H1 (cell line): ENCODE measurements at regions not wholly inside any gene's neighbourhood (a gene's known extent, or its start where the extent isn't known, plus 50 kb on each side); places are given as distances from the start of the nearest gene placed in this dataset.

Experiments used
- ASH2L ChIP-seq: fragments of 200-600, 300-600 bp; sonication (generic); IDR thresholded peaks from one replicate; pipeline ENCODE4 v1.7.1; 2017; ENCODE audit warnings: low read length
- CBX8 ChIP-seq: fragments of 300-800, 300-1000 bp; sonication (generic); IDR thresholded peaks from 2 replicates; pipeline ENCODE4 v1.7.1; 2016; ENCODE audit warnings: low read depth, low read length, borderline replicate concordance
- CHD1 ChIP-seq: IDR thresholded peaks from 2 replicates; pipeline ENCODE4 v1.6.1; 2012; ENCODE audit warnings: low read depth, low read length, improper control_type of control experiment
- EP300 ChIP-seq, 2 experiments: IDR thresholded peaks; 1 replicate in 1 of 2; 2 replicates in 1 of 2; pipeline ENCODE4 v1.6.1; 2011 to 2012; ENCODE audit warnings: low read depth in 2 of 2, low read length in 2 of 2, mild to moderate bottlenecking in 2 of 2, borderline replicate concordance in 1 of 2, inconsistent platforms in 1 of 2, moderate library complexity in 1 of 2
- JUN ChIP-seq: IDR thresholded peaks from 2 replicates; pipeline ENCODE4 v1.6.1; 2011; ENCODE audit warnings: low read depth, mild to moderate bottlenecking, improper control_type of control experiment, low read length
- NANOG ChIP-seq: IDR thresholded peaks from 2 replicates; pipeline ENCODE4 v1.6.1; 2011; ENCODE audit warnings: low read length, low read depth, mild to moderate bottlenecking, inconsistent platforms; ENCODE audit not compliant: insufficient read depth, poor library complexity, severe bottlenecking
- RAD21 ChIP-seq, 2 experiments: IDR thresholded peaks in 1 of 2; conservative IDR thresholded peaks in 1 of 2; 2 replicates each; pipeline ENCODE4 v1.6.1; 2011; ENCODE audit warnings: low read depth in 2 of 2, low read length in 2 of 2, improper control_type of control experiment in 1 of 2, inconsistent platforms in 1 of 2, mild to moderate bottlenecking in 1 of 2, moderate library complexity in 1 of 2
- SIN3A ChIP-seq, 2 experiments: IDR thresholded peaks in 1 of 2; conservative IDR thresholded peaks in 1 of 2; 2 replicates each; pipeline ENCODE4 v1.6.1; 2011 to 2012; ENCODE audit warnings: low read length in 2 of 2, improper control_type of control experiment in 1 of 2, low read depth in 1 of 2, mild to moderate bottlenecking in 1 of 2
- SP1 ChIP-seq: IDR thresholded peaks from 2 replicates; pipeline ENCODE4 v1.6.1; 2011; ENCODE audit warnings: low read depth, low read length
- TAF7 ChIP-seq: optimal IDR thresholded peaks from 2 replicates; pipeline ENCODE3; 2011; ENCODE audit warnings: low read depth, mild to moderate bottlenecking, inconsistent platforms, low read length, moderate library complexity, borderline replicate concordance
- TF ChIP-seq, protein P1 (sequence below): fragments of 300-600 bp; sonication (generic); IDR thresholded peaks from 2 replicates; pipeline ENCODE4 v1.7.1; 2012; ENCODE audit warnings: low read length, moderate library complexity, mild to moderate bottlenecking, inconsistent platforms; ENCODE audit not compliant: insufficient replicate concordance

DNA sequence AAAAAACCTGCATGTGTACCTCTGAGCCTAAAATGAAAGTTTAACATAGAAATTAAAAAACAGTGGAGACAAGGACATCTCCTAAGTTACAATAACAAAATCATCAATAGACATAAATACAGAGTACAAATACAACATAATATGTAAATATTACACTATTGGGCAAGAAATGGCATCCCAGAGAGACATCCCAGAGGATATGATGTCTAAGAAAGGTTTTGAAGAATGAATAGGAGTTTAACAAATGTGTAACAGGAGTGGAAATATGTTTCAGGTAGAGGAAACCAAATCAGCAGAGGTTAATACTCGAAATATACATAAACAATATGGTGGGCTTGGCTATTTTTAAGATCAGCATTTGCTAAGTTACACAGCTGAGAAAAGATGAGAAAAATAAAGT, 447.7 kb upstream of the MAF start (continued):
- TF ChIP-seq, protein P1, sequence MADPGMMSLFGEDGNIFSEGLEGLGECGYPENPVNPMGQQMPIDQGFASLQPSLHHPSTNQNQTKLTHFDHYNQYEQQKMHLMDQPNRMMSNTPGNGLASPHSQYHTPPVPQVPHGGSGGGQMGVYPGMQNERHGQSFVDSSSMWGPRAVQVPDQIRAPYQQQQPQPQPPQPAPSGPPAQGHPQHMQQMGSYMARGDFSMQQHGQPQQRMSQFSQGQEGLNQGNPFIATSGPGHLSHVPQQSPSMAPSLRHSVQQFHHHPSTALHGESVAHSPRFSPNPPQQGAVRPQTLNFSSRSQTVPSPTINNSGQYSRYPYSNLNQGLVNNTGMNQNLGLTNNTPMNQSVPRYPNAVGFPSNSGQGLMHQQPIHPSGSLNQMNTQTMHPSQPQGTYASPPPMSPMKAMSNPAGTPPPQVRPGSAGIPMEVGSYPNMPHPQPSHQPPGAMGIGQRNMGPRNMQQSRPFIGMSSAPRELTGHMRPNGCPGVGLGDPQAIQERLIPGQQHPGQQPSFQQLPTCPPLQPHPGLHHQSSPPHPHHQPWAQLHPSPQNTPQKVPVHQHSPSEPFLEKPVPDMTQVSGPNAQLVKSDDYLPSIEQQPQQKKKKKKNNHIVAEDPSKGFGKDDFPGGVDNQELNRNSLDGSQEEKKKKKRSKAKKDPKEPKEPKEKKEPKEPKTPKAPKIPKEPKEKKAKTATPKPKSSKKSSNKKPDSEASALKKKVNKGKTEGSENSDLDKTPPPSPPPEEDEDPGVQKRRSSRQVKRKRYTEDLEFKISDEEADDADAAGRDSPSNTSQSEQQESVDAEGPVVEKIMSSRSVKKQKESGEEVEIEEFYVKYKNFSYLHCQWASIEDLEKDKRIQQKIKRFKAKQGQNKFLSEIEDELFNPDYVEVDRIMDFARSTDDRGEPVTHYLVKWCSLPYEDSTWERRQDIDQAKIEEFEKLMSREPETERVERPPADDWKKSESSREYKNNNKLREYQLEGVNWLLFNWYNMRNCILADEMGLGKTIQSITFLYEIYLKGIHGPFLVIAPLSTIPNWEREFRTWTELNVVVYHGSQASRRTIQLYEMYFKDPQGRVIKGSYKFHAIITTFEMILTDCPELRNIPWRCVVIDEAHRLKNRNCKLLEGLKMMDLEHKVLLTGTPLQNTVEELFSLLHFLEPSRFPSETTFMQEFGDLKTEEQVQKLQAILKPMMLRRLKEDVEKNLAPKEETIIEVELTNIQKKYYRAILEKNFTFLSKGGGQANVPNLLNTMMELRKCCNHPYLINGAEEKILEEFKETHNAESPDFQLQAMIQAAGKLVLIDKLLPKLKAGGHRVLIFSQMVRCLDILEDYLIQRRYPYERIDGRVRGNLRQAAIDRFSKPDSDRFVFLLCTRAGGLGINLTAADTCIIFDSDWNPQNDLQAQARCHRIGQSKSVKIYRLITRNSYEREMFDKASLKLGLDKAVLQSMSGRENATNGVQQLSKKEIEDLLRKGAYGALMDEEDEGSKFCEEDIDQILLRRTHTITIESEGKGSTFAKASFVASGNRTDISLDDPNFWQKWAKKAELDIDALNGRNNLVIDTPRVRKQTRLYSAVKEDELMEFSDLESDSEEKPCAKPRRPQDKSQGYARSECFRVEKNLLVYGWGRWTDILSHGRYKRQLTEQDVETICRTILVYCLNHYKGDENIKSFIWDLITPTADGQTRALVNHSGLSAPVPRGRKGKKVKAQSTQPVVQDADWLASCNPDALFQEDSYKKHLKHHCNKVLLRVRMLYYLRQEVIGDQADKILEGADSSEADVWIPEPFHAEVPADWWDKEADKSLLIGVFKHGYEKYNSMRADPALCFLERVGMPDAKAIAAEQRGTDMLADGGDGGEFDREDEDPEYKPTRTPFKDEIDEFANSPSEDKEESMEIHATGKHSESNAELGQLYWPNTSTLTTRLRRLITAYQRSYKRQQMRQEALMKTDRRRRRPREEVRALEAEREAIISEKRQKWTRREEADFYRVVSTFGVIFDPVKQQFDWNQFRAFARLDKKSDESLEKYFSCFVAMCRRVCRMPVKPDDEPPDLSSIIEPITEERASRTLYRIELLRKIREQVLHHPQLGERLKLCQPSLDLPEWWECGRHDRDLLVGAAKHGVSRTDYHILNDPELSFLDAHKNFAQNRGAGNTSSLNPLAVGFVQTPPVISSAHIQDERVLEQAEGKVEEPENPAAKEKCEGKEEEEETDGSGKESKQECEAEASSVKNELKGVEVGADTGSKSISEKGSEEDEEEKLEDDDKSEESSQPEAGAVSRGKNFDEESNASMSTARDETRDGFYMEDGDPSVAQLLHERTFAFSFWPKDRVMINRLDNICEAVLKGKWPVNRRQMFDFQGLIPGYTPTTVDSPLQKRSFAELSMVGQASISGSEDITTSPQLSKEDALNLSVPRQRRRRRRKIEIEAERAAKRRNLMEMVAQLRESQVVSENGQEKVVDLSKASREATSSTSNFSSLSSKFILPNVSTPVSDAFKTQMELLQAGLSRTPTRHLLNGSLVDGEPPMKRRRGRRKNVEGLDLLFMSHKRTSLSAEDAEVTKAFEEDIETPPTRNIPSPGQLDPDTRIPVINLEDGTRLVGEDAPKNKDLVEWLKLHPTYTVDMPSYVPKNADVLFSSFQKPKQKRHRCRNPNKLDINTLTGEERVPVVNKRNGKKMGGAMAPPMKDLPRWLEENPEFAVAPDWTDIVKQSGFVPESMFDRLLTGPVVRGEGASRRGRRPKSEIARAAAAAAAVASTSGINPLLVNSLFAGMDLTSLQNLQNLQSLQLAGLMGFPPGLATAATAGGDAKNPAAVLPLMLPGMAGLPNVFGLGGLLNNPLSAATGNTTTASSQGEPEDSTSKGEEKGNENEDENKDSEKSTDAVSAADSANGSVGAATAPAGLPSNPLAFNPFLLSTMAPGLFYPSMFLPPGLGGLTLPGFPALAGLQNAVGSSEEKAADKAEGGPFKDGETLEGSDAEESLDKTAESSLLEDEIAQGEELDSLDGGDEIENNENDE = no peak
- TF ChIP-seq RAD21 (IDR thresholded peaks at IDR 0.05 in 1 of 2, conservative IDR thresholded peaks at IDR 0.05 in 1 of 2; ENCODE audit: low read depth in 2 of 2, low read length in 2 of 2) = no peak
- TF ChIP-seq TAF7 = no peak
- no peak for TF ChIP-seq EP300 (IDR thresholded peaks at IDR 0.05; ENCODE audit: borderline replicate concordance in 1 of 2, low read depth in 2 of 2, low read length in 2 of 2)
- no peak for TF ChIP-seq SP1
- no peak for TF ChIP-seq CBX8
- no peak for TF ChIP-seq CHD1
- TF ChIP-seq SIN3A (conservative IDR thresholded peaks at IDR 0.05 in 1 of 2, IDR thresholded peaks at IDR 0.05 in 1 of 2; ENCODE audit: low read depth in 1 of 2, low read length in 2 of 2) = no peak
- TF ChIP-seq JUN = no peak
- TF ChIP-seq NANOG = no peak
- no peak for TF ChIP-seq ASH2L
